Esophagus squamous epithelium (tissue), 5 donors: ENCODE measurements at regions not wholly inside any gene's neighbourhood (a gene's known extent, or its start where the extent isn't known, plus 50 kb on each side); places are given as distances from the start of the nearest gene placed in this dataset.

Experiments used
- DNase-seq: peaks from one replicate; lab custom pipeline; 2025; lab: John Stamatoyannopoulos, UW
- H3K27ac ChIP-seq, 4 donors: fragments of 200-600 bp; sonication (generic); one replicate each; pipeline ENCODE4 v1.5.1; 2016 to 2019; ENCODE audit warnings: mild to moderate bottlenecking in 1 of 4
- H3K27me3 ChIP-seq, 4 donors: fragments of 200-600 bp; sonication (generic); 1 replicate in 3 of 4; 2 replicates in 1 of 4; pipeline versions ENCODE4 v1.5.1 to v1.6.0; 2017 to 2021; ENCODE audit warnings: antibody characterized with exemption in 1 of 4
- H3K36me3 ChIP-seq, 3 donors: fragments of 200-600 bp; sonication (generic); one replicate each; pipeline ENCODE4 v1.5.1; 2016 to 2019
- H3K4me1 ChIP-seq, 3 donors: fragments of 200-600 bp; sonication (generic); one replicate each; pipeline ENCODE4 v1.5.1; 2017 to 2019
- H3K4me3 ChIP-seq, 4 donors: fragments of 200-600 bp; sonication (generic); 1 replicate in 3 of 4; 2 replicates in 1 of 4; pipeline ENCODE4 v1.5.1; 2016 to 2019; ENCODE audit warnings: mild to moderate bottlenecking in 2 of 4, moderate library complexity in 1 of 4
- H3K9me3 ChIP-seq, 3 donors: fragments of 200-600 bp; sonication (generic); one replicate each; pipeline ENCODE4 v1.5.1; 2016 to 2019
- POLR2A ChIP-seq, 4 donors: fragments of 450-650 bp; IDR thresholded peaks; one replicate each; pipeline ENCODE4 v1.6.1; 2017; ENCODE audit warnings: antibody characterized with exemption in 4 of 4, mild to moderate bottlenecking in 4 of 4, moderate library complexity in 3 of 4
- WGBS, 2 donors: methylation state at CpG; one replicate each; pipeline ENCODE4 v1.1.5; 2018; 5-methylcytosine and 5-hydroxymethylcytosine counted together
- intact Hi-C: fragments of 100-400 bp; cut with DNase I; formaldehyde crosslinking; loops from one replicate; pipeline ENCODE4 v1.15.0; 2022
- TF ChIP-seq, protein P1 (sequence below), 6 experiments: fragments of 450-650 bp in 4 of 6; fragments of 200-600 bp in 2 of 6; sonication (generic) in 2 of 6; IDR thresholded peaks; one replicate each; pipeline ENCODE4 v1.5.1; 2016 to 2019; ENCODE audit warnings: antibody characterized with exemption in 6 of 6, mild to moderate bottlenecking in 4 of 6, moderate library complexity in 4 of 6
- donor health status: DM: yes; HTN: yes; CAD: no.

DNA sequence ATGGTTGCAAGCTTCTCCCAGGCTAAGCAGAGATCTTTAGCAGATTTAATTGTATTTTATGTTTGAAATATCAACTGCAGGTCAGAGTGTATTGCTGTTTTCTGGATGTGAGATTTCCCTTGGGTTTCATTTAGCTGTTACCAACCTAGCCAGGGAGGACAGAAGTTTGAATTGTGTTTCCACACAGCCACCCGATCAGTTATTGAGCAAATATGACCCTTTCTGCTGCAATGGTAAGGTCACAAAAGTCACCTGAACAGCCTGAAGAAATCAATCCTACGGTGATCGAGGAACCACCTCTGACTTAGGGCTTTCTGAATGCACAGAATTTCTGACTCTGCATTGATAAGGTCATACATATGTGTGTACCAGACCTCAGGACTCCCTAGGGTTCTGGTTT is 419.9 kb downstream of the MAN2A1 start:
- no peak for DNase-seq
- intact Hi-C loops: no loop called here
- H3K36me3 ChIP-seq: no peaks in the 10 kb centered on the region
- H3K9me3 ChIP-seq: no peaks in the 10 kb centered on the region
- WGBS, 2 donors: 77% methylated on average over 3 of the region's 3 CpGs
- TF ChIP-seq POLR2A (IDR thresholded peaks at IDR 0.05): no peak
- TF ChIP-seq, protein P1, sequence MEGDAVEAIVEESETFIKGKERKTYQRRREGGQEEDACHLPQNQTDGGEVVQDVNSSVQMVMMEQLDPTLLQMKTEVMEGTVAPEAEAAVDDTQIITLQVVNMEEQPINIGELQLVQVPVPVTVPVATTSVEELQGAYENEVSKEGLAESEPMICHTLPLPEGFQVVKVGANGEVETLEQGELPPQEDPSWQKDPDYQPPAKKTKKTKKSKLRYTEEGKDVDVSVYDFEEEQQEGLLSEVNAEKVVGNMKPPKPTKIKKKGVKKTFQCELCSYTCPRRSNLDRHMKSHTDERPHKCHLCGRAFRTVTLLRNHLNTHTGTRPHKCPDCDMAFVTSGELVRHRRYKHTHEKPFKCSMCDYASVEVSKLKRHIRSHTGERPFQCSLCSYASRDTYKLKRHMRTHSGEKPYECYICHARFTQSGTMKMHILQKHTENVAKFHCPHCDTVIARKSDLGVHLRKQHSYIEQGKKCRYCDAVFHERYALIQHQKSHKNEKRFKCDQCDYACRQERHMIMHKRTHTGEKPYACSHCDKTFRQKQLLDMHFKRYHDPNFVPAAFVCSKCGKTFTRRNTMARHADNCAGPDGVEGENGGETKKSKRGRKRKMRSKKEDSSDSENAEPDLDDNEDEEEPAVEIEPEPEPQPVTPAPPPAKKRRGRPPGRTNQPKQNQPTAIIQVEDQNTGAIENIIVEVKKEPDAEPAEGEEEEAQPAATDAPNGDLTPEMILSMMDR (IDR thresholded peaks at IDR 0.05): no peak
- no peak overlapping the region for H3K27ac ChIP-seq
- H3K4me1 ChIP-seq: peaks cover 0 to 8% (median 0%) of the 10 kb centered on the region in 3 donors
- no peaks in the 10 kb centered on the region for H3K27me3 ChIP-seq
- H3K4me3 ChIP-seq: no peak overlapping the region

DNA sequence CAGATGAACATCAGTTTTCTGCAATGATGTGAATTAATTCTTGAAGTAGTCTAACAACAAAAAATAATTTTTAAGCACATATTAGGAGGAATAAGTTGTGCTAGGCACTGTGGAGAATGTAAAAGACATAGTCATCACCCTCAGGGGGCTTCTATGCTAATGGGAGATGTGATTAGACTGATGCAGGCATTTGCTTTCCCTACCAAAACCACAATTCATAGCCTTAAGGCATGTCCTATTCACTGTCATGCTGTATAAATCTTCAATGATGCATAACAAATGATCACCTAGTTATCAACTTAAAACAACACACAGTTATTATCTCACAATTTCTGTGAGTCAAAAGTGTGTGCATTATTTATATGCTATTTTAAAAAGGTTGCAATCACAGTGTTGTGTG is 422.6 kb downstream of the MAN2A1 start:
- intact Hi-C loops: no loop called here
- Histone ChIP-seq H3K27ac (no peak overlapping the region), H3K4me3 (no peak overlapping the region), H3K9me3 (no peaks in the 10 kb centered on the region), H3K27me3 (no peaks in the 10 kb centered on the region), H3K36me3 (no peaks in the 10 kb centered on the region), H3K4me1 (no peaks in the 10 kb centered on the region)
- DNase-seq: no peak
- TF ChIP-seq, protein P1 (IDR thresholded peaks at IDR 0.05): no peak
- TF ChIP-seq POLR2A (IDR thresholded peaks at IDR 0.05): no peak

DNA sequence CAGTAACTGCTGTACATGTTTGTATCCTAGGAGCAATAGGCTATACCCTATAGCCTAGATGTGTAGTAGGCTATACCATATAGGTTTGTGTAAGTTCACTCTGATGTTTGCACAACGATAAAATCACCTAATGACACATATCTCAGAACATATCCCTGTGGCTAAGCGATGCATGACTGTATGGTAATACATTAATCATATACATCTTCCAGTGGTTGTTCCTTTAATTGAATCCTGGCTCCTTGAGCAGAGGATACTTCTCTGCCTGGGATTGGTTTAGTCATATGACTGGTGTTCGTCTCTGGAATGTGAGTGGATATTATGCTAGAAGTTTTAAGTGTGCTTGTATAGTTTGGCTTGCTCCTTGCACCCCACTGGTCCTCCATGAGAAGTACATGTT is 425.8 kb downstream of the MAN2A1 start:
- no peaks in the 10 kb centered on the region for H3K4me1 ChIP-seq
- intact Hi-C loops: no loop called here
- H3K27ac ChIP-seq: no peak overlapping the region
- no peak overlapping the region for H3K4me3 ChIP-seq
- H3K9me3 ChIP-seq: peaks cover 0 to 7% (median 0%) of the 10 kb centered on the region in 3 donors
- no peaks in the 10 kb centered on the region for H3K36me3 ChIP-seq
- DNase-seq: no peak
- TF ChIP-seq POLR2A (IDR thresholded peaks at IDR 0.05): no peak
- TF ChIP-seq, protein P1 (IDR thresholded peaks at IDR 0.05): no peak
- no peaks in the 10 kb centered on the region for H3K27me3 ChIP-seq
- 64 to 73% methylated on average over 3 of the region's 3 CpGs for WGBS, 2 donors

DNA sequence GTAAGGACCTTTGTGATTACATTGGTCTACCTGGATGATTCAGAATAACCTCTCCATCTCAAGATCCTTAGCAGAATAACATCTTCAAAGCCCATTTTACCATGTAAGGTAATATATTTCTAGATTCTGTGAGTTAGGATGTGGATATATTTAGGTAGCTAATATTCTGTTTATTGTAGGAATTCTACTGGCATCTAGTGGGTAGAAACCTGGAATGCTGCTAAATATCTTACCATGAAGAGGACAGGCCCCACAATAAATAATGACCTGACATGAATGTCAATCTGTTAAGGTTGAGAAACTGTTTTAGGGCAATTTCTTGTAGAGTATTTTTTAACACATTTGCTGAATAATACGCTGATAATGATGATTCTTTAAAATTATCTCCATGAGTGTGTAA is 426.8 kb downstream of the MAN2A1 start:
- no peak overlapping the region for H3K4me3 ChIP-seq
- TF ChIP-seq, protein P1 (IDR thresholded peaks at IDR 0.05): no peak
- no peak for TF ChIP-seq POLR2A (IDR thresholded peaks at IDR 0.05)
- DNase-seq: no peak
- intact Hi-C loops: no loop called here
- H3K9me3 ChIP-seq: peaks cover 0 to 7% (median 0%) of the 10 kb centered on the region in 3 donors
- no peaks in the 10 kb centered on the region for H3K36me3 ChIP-seq
- H3K27ac ChIP-seq: no peak overlapping the region
- WGBS, 2 donors: 65 to 80% methylated on average over 1 of the region's 1 CpG
- no peaks in the 10 kb centered on the region for H3K4me1 ChIP-seq
- no peaks in the 10 kb centered on the region for H3K27me3 ChIP-seq

DNA sequence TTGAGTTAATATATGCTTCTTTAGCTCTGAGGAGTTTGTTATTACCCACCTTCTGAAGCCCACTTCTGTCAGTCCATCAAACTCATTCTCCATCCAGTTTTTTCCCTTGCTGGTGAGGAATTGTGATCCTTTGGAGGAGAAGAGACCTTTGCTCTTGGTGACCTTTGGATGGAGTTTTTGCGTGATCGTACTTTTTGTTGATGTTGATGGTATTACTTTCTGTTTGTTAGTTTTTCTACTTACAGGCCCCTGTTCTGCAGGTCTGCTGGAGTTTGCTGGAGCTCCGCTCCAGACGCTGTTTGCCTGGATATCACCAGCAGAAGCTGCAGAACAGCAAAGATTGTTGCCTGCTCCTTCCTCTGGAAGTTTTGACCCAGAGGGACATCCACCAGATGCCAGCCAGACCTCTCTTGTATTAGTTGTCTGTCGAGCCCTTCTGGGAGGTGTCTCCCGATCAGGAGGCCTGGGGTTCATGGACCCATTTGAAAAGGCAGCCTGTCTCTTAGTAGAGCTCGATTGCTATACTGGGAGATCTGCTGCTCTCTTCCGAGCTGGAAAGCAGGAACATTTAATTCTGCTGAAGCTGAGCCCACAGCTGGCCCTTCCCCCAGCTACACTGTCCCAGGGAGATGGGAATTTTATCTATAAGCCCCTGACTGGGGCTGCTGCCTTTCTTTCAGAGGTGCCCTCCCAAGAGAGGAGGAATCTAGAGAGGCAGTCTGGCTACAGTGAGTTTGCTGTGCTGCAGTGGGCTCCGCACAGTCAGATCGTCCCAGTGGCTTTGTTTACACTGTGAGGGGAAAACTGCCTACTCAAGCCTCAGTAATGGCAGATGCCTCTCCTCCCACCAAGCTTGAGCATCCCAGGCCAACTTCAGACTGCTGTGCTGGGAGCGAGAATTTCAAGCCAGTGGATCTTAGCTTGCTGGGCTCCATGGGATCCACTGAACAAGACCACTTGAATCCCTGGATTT is 445.5 kb downstream of the MAN2A1 start:
- no peak overlapping the region for H3K4me3 ChIP-seq
- no peak overlapping the region for H3K27ac ChIP-seq
- H3K4me1 ChIP-seq: no peaks in the 10 kb centered on the region
- intact Hi-C loops: no loop called here
- H3K36me3 ChIP-seq: no peaks in the 10 kb centered on the region
- TF ChIP-seq, protein P1 (IDR thresholded peaks at IDR 0.05): no peak
- no peak for TF ChIP-seq POLR2A (IDR thresholded peaks at IDR 0.05)
- no peaks in the 10 kb centered on the region for H3K9me3 ChIP-seq
- 81 to 90% methylated on average over 6 to 7 of the region's 11 CpGs for WGBS, 2 donors
- DNase-seq: no peak
- no peaks in the 10 kb centered on the region for H3K27me3 ChIP-seq
